Right atrium auricular region (tissue), 2 donors: ENCODE measurements at regions not wholly inside any gene's neighbourhood (a gene's known extent, or its start where the extent isn't known, plus 50 kb on each side); places are given as distances from the start of the nearest gene placed in this dataset.

Experiments
- DNase-seq: peaks from one replicate; pipeline ENCODE4 v3.0.0-alpha.2; 2019; ENCODE audit warnings: low spot score
- H3K27ac ChIP-seq, 2 donors: fragments of 200-600 bp; sonication (generic); 1 replicate in 1 of 2; 2 replicates in 1 of 2; pipeline ENCODE4 v1.5.1; 2016 to 2019
- H3K27me3 ChIP-seq, 2 donors: fragments of 200-600 bp; sonication (generic); one replicate each; pipeline versions ENCODE4 v1.5.1 to v1.6.0; 2017 to 2019
- H3K36me3 ChIP-seq: fragments of 200-600 bp; sonication (generic); one replicate; pipeline ENCODE4 v1.5.1; 2016
- H3K4me1 ChIP-seq, 2 donors: fragments of 200-600 bp; sonication (generic); one replicate each; pipeline versions ENCODE4 v1.5.1 to v1.6.0; 2017 to 2019
- H3K4me3 ChIP-seq, 2 donors: fragments of 200-600 bp; sonication (generic); 1 replicate in 1 of 2; 2 replicates in 1 of 2; pipeline ENCODE4 v1.5.1; 2017 to 2019; ENCODE audit warnings: mild to moderate bottlenecking in 1 of 2, moderate library complexity in 1 of 2
- H3K9me3 ChIP-seq, 2 donors: fragments of 200-600 bp; sonication (generic); one replicate each; pipeline ENCODE4 v1.5.1; 2019
- CTCF ChIP-seq, 2 donors: fragments of 200-600 bp; sonication (generic); IDR thresholded peaks; one replicate each; pipeline ENCODE4 v1.5.1; 2019; ENCODE audit warnings: antibody characterized with exemption in 2 of 2

DNA sequence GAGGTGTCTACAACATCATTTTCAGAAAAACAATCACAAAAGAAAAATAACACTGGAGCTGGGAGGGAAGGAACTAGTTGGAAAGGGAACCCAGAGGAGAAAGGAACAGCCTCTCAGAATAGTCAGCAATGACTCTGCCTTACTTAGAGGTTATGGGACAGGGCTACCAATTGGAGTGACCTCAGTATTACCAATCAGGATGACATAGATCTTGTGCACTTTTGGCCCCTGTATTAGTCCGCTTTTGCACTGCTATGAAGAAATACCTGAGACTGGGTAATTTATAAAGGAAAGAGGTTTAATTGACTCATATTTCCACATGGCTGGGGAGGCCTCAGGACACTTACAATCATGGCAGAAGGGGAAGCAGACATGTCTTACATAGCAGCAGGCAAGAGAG is 99.7 kb upstream of the SDK1 start:
- Histone ChIP-seq H3K27me3 (no peaks in the 10 kb centered on the region), H3K27ac (no peak overlapping the region), H3K36me3 (no peaks in the 10 kb centered on the region), H3K4me3 (no peak overlapping the region), H3K9me3 (no peaks in the 10 kb centered on the region), H3K4me1 (no peaks in the 10 kb centered on the region)
- TF ChIP-seq CTCF (IDR thresholded peaks at IDR 0.05), result no peak
- DNase-seq, result no peak

GRCh38 chr7:3201937-3202710 is 98.9 kb upstream of the SDK1 start:
- H3K27me3 ChIP-seq, result no peaks in the 10 kb centered on the region
- no peaks in the 10 kb centered on the region for H3K4me1 ChIP-seq
- H3K36me3 ChIP-seq, result no peaks in the 10 kb centered on the region
- H3K27ac ChIP-seq, result no peak overlapping the region
- no peak overlapping the region for H3K4me3 ChIP-seq
- no peak for TF ChIP-seq CTCF (IDR thresholded peaks at IDR 0.05)
- no peaks in the 10 kb centered on the region for H3K9me3 ChIP-seq
- DNase-seq, result no peak

GRCh38 chr7:3204526-3204925 is 96.5 kb upstream of the SDK1 start:
- Histone ChIP-seq H3K4me3 (no peak overlapping the region), H3K27ac (no peak overlapping the region), H3K4me1 (no peaks in the 10 kb centered on the region), H3K27me3 (no peaks in the 10 kb centered on the region), H3K9me3 (no peaks in the 10 kb centered on the region), H3K36me3 (no peaks in the 10 kb centered on the region)
- TF ChIP-seq CTCF (IDR thresholded peaks at IDR 0.05), result no peak
- DNase-seq, result peak; percentile 36

GRCh38 chr7:3206101-3206500 is 95.0 kb upstream of the SDK1 start:
- no peaks in the 10 kb centered on the region for H3K36me3 ChIP-seq
- no peaks in the 10 kb centered on the region for H3K27me3 ChIP-seq
- H3K27ac ChIP-seq, result no peak overlapping the region
- H3K4me1 ChIP-seq, result no peaks in the 10 kb centered on the region
- DNase-seq, result no peak
- no peak for TF ChIP-seq CTCF (IDR thresholded peaks at IDR 0.05)
- no peak overlapping the region for H3K4me3 ChIP-seq
- H3K9me3 ChIP-seq, result no peaks in the 10 kb centered on the region

- H3K4me3 ChIP-seq, result no peak overlapping the region
- DNase-seq, result peak; percentile 46
- H3K9me3 ChIP-seq, result no peaks in the 10 kb centered on the region
- H3K36me3 ChIP-seq, result no peaks in the 10 kb centered on the region
- no peaks in the 10 kb centered on the region for H3K4me1 ChIP-seq
- no peak overlapping the region for H3K27ac ChIP-seq
- no peaks in the 10 kb centered on the region for H3K27me3 ChIP-seq
- no peak for TF ChIP-seq CTCF (IDR thresholded peaks at IDR 0.05)
These were observed 94.3 kb upstream of the SDK1 start for GRCh38 chr7:3206771-3207191.

DNA sequence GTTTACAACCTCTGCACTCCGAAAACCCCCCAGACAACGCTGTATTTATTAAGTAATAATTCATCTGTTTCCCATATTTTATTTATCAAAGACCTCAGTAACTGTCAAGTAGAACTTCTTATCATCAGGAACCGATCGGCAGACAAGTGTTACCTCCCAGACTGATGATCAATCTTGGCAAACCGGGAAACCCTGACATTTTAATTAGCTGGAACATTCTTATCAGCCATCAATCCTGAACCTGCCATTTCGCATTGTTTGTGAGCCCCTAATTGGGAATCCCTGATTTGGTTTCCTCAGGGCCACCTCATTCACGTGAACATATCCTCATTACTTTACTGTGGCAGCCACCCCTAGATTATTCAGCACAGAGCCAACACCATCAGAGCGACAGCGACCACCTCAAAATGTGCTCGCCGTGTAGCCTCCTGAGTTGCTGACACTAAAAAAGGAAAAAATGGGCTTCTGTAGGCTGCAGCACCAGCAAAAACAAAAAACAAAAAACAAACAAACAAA is 93.6 kb upstream of the SDK1 start:
- Histone ChIP-seq H3K9me3 (no peaks in the 10 kb centered on the region), H3K4me3 (no peak overlapping the region), H3K4me1 (no peaks in the 10 kb centered on the region), H3K27me3 (no peaks in the 10 kb centered on the region), H3K27ac (no peak overlapping the region), H3K36me3 (no peaks in the 10 kb centered on the region)
- no peak for TF ChIP-seq CTCF (IDR thresholded peaks at IDR 0.05)
- DNase-seq, result no peak
